K562 (cell line): ENCODE measurements at regions not wholly inside any gene's neighbourhood (a gene's known extent, or its start where the extent isn't known, plus 50 kb on each side); places are given as distances from the start of the nearest gene placed in this dataset.

Experiments
- ATAC-seq: fragments of 200-7000 bp; cut with Tn5 transposase; 3 replicates; pipeline ENCODE4 v1.9.1; 2020; ENCODE audit warnings: moderate library complexity
- BruUV-seq: library from RNA; stranded (reverse); fragments of 400-500 nt; replicated peaks from 2 replicates; lab custom pipeline; 2021; lab: Mats Ljungman, UMichigan
- CTCF ChIA-PET: fragments of 300-600 bp; formaldehyde crosslinking; extraction: SDS; loops from one replicate; lab custom pipeline; 2021; ENCODE audit warnings: low intra/inter-chr PET ratio; lab: Yijun Ruan, JAX
- POLR2A ChIA-PET: fragments of 300-600, 350-650 bp; sonication (Branson Sonifier 250); formaldehyde crosslinking; extraction: SDS; loops from one replicate; lab custom pipeline; 2021; ENCODE audit warnings: antibody characterized with exemption, inconsistent platforms; lab: Yijun Ruan, JAX
- DNase-seq, 4 experiments: peaks; one replicate each; pipeline versions ENCODE4 v3.0.0 to v3.0.0-alpha.2; 2011 to 2018; ENCODE audit warnings: low spot score in 3 of 4, mixed read lengths in 3 of 4; ENCODE audit errors: extremely low read depth in 1 of 4
- FAIRE-seq: peaks from 2 replicates; lab custom pipeline; 2011; peaks lifted over from hg19 to GRCh38; lab: Jason Lieb, UNC
- H2AFZ ChIP-seq: 2 replicates; pipeline ENCODE4 v1.6.0; 2011; ENCODE audit warnings: low read depth, low read length, control low read depth, inconsistent platforms
- H3K27ac ChIP-seq: fragments of 200-600 bp; 3 replicates; pipeline ENCODE4 v1.8.0; 2011; ENCODE audit warnings: low read depth, mild to moderate bottlenecking, control low read depth, inconsistent platforms, low read length, moderate library complexity, mixed read lengths; ENCODE audit errors: extremely low read depth
- H3K27me3 ChIP-seq, 2 experiments: fragments of 300-600 bp in 1 of 2; 2 replicates in 1 of 2; 3 replicates in 1 of 2; pipeline versions ENCODE4 v1.6.0 to v1.8.0; 2011; ENCODE audit warnings: inconsistent platforms in 2 of 2, low read length in 2 of 2, mild to moderate bottlenecking in 1 of 2, mixed read lengths in 1 of 2, moderate library complexity in 1 of 2; ENCODE audit not compliant: control insufficient read depth in 2 of 2, insufficient read depth in 2 of 2
- H3K36me3 ChIP-seq: fragments of 300-600 bp; 3 replicates; pipeline ENCODE4 v1.8.0; 2011; ENCODE audit warnings: mild to moderate bottlenecking, low read length, inconsistent platforms; ENCODE audit not compliant: control insufficient read depth, insufficient read depth
- H3K4me1 ChIP-seq, 2 experiments: fragments of 200-600 bp in 1 of 2; replicated peaks in 1 of 2; 2 replicates in 1 of 2; 3 replicates in 1 of 2; pipeline versions ENCODE4 v1.5.1 to v1.8.0; 2011; ENCODE audit warnings: inconsistent platforms in 2 of 2, low read length in 2 of 2, mild to moderate bottlenecking in 1 of 2, mixed read lengths in 1 of 2, moderate library complexity in 1 of 2; ENCODE audit not compliant: control insufficient read depth in 2 of 2, insufficient read depth in 2 of 2
- H3K4me2 ChIP-seq: 2 replicates; pipeline ENCODE4 v1.6.1; 2011; ENCODE audit warnings: low read length, control low read depth, inconsistent platforms, mixed read lengths; ENCODE audit not compliant: insufficient read depth
- H3K4me3 ChIP-seq: fragments of 200-600 bp; sonication (generic), shearing (Covaris generic); 2 replicates; pipeline ENCODE4 v1.5.1; 2016; ENCODE audit warnings: control low read depth, inconsistent platforms
- H3K79me2 ChIP-seq: fragments of 200-600 bp; 3 replicates; pipeline ENCODE4 v1.8.0; 2011; ENCODE audit warnings: low read length, inconsistent platforms; ENCODE audit not compliant: control insufficient read depth, insufficient read depth
- H3K9ac ChIP-seq, 2 experiments: 2 replicates each; pipeline versions ENCODE4 v1.6.0 to v1.6.1; 2011; ENCODE audit warnings: low read depth in 2 of 2, low read length in 2 of 2, control low read depth in 1 of 2, inconsistent platforms in 1 of 2, mild to moderate bottlenecking in 1 of 2, mixed read lengths in 1 of 2; ENCODE audit not compliant: insufficient read depth in 1 of 2
- H3K9me1 ChIP-seq: one replicate; pipeline ENCODE4 v1.6.0; 2011; ENCODE audit warnings: inconsistent platforms, mild to moderate bottlenecking, low read length, moderate library complexity; ENCODE audit not compliant: control insufficient read depth, insufficient read depth
- H3K9me3 ChIP-seq: replicated peaks from 2 replicates; pipeline ENCODE4 v1.5.1; 2011; ENCODE audit warnings: low read depth, low read length, inconsistent platforms; ENCODE audit not compliant: control insufficient read depth, insufficient read depth
- H4K20me1 ChIP-seq: replicated peaks from 2 replicates; pipeline ENCODE4 v1.6.1; 2011; ENCODE audit warnings: low read length, inconsistent platforms, mixed read lengths; ENCODE audit not compliant: control insufficient read depth, insufficient read depth
- TFAP4 ChIP-seq: sonication (generic); formaldehyde crosslinking; IDR thresholded peaks from 2 replicates; pipeline ENCODE4 v1.8.0; 2022; ENCODE audit warnings: missing genetic modification reagents, mild to moderate bottlenecking, moderate library complexity, borderline replicate concordance
- ZBTB49 ChIP-seq: sonication (generic); formaldehyde crosslinking; IDR thresholded peaks from 2 replicates; pipeline ENCODE4 v1.8.0; 2022; ENCODE audit warnings: missing genetic modification reagents, mild to moderate bottlenecking, borderline replicate concordance
- WGBS: fragments of 100-300 bp; shearing (Covaris generic); methylation state at CpG from one replicate; pipeline ENCODE4 v1.1.6; 2016; ENCODE audit warnings: low coverage, mixed read lengths; ENCODE audit not compliant: insufficient coverage; ENCODE audit errors: missing lambda C conversion rate; 5-methylcytosine and 5-hydroxymethylcytosine counted together
- in situ Hi-C: fragments of 300-500 bp; cut with MboI; formaldehyde crosslinking; loops from 4 replicates; pipeline ENCODE4 v1.15.0; 2018; ENCODE audit warnings: inconsistent platforms, mixed read lengths
- intact Hi-C: fragments of 100-400 bp; cut with micrococcal nuclease; formaldehyde crosslinking; loops from 2 replicates; pipeline ENCODE4 v1.14.2; 2022

GRCh38 chr11:123308077-123308476, 113.0 kb upstream of the CLMP start (continued):
- no peak for TF ChIP-seq ZBTB49

- ATAC-seq (no peak), DNase-seq (no peak), FAIRE-seq (no peak)
- H3K9ac ChIP-seq = no peak overlapping the region
- TF ChIP-seq TFAP4 (CRISPR knock-in tag) = no peak
- no peaks in the 10 kb centered on the region for H3K9me3 ChIP-seq
- CTCF ChIA-PET = no interaction called here
- no peaks in the 10 kb centered on the region for H3K9me1 ChIP-seq
- no peaks in the 10 kb centered on the region for H3K79me2 ChIP-seq
- H3K4me2 ChIP-seq = no peak overlapping the region
- H3K27me3 ChIP-seq = peaks cover 0 to 17% of the 10 kb centered on the region in 2 experiments; a peak in 2 of 5 replicates
- H2AFZ ChIP-seq = no peak overlapping the region
- no peak overlapping the region for H3K4me3 ChIP-seq
- in situ Hi-C loops = loop anchor here (10.0 kb wide), 1 partner anchor 168 kb away; no protein-coding TSS in a partner anchor
- POLR2A ChIA-PET = no interaction called here
- intact Hi-C loops = no loop called here
- no peaks in the 10 kb centered on the region for H4K20me1 ChIP-seq
- H3K4me1 ChIP-seq = peaks cover 0 to under 1% of the 10 kb centered on the region in 2 experiments; a peak in 1 of 5 replicates
- WGBS = 3% methylated on average over 4 of the region's 4 CpGs
- no TSS peak for BruUV-seq
- no peak overlapping the region for H3K27ac ChIP-seq
- no peaks in the 10 kb centered on the region for H3K36me3 ChIP-seq
These were observed 112.2 kb upstream of the CLMP start for GRCh38 chr11:123307276-123307675.
